ENCODE measurements at regions not wholly inside any gene's neighbourhood (a gene's known extent, or its start where the extent isn't known, plus 50 kb on each side); places are given as distances from the start of the nearest gene placed in this dataset.

DNA sequence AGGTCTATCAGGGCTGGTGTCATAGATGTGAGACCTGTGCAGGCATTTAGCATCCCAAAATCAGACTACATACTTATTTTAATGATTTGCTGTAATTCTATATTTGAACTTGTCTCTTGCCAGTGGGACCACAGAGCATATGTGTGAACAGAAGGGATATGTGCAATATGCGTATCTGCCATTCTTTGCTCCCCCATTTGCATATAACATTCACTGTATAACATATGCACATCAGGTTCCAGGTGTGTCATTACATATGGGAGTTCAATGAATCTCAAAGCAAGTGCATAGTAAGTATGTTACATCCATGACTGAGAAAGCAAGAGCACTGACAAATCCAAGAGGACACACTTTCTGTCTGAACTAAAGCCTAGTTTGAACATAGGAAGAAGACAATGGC is 1115.1 kb upstream of the CNTN5 start:
- Histone ChIP-seq H3K27ac (no peak overlapping the region), H3F3A (ENCODE audit: low read depth) (no peaks in the 10 kb centered on the region), H3K27me3 (no peaks in the 10 kb centered on the region), H3K9ac (no peak overlapping the region), H3K4me2 (no peak overlapping the region), H3K4me3 (no peak overlapping the region), H3K4me1 (peaks cover 6% of the 10 kb centered on the region), H4K20me1 (ENCODE audit: low read depth) (no peaks in the 10 kb centered on the region), H2AFZ (replicated peaks) (no peak overlapping the region), H3K9me3 (ENCODE audit: low read depth) (no peaks in the 10 kb centered on the region), H3K79me2 (ENCODE audit: low read depth) (no peaks in the 10 kb centered on the region), H3K36me3 (no peaks in the 10 kb centered on the region)
- H3K4me1 Mint-ChIP-seq, result no peaks in the 10 kb centered on the region
- no peak overlapping the region for H3K27ac Mint-ChIP-seq
- no peak for DNase-seq (ENCODE audit: low spot score)
- TF ChIP-seq CTCF (IDR thresholded peaks at IDR 0.05), result no peak
- TF ChIP-seq EZH2 (IDR thresholded peaks at IDR 0.05), result no peak
- no peak for TF ChIP-seq EZH2phosphoT487 (IDR thresholded peaks at IDR 0.05)
- H3K36me3 Mint-ChIP-seq, result no peaks in the 10 kb centered on the region
- H3K4me3 Mint-ChIP-seq, result no peak overlapping the region
- no peaks in the 10 kb centered on the region for H3K9me3 Mint-ChIP-seq
- H3K27me3 Mint-ChIP-seq (ENCODE audit: insufficient read depth, low read depth), result no peaks in the 10 kb centered on the region

DNA sequence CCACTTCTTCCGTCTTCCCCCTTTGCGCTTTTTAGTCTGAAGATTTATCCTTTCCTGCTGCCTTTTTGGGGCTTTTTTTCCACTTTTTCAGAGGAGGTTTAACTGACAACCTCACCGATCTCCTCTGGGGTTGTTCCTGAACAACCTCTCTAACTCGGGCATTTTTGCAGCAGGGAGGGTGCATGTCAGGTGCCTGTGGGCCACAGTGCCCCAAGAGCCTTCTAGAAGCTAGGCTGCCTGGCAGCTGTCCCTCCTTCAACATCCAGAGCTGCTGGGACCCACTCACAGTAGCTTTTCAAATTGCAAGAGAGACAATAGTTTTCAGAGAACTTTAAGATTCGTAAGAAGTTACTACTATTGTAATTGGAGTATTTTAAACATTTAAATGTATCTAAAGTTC is 1112.4 kb upstream of the CNTN5 start:
- Histone ChIP-seq H4K20me1 (ENCODE audit: low read depth) (no peaks in the 10 kb centered on the region), H2AFZ (replicated peaks) (no peak overlapping the region)
- no peaks in the 10 kb centered on the region for H3K9me3 Mint-ChIP-seq

DNA sequence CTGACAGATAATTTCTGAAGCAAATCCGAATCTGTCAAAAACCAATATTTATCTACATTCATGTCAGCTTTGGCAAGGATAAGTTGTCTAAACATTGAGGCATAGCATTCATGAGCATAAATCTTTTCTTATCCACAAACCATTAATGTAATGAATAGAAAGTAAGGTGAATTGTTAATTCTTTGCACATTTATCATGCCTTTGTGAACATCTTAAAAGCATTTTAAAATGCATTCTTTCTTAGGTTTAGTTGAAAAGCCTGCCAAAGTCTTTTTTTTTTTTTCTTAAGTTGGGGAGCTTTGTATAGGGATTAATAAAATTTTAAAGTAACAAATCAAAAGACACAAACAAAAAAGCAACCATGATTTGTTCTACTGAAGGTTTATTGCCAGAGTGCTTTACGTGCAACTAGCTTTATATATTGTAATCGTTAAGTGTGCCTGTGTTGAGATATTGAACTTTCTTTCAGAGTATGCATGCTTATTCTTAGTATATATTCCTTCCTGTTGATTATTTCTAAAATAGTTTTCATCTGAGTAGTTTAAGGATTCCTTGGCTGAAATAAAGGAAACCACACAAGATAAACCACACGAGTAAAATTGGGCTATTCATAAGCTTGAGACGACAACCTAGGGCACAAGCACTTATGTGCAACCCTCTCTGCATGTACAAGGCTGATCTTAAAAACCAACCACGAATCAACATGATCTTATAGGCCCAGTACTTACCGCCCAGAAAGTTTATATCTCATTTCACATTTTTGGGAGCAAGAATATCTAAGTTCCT is 1110.9 kb upstream of the CNTN5 start:
- H3K9me3 Mint-ChIP-seq, result no peaks in the 10 kb centered on the region
- H3F3A ChIP-seq (ENCODE audit: low read depth), result no peaks in the 10 kb centered on the region
- no peaks in the 10 kb centered on the region for H3K27me3 ChIP-seq
- no peaks in the 10 kb centered on the region for H4K20me1 ChIP-seq (ENCODE audit: low read depth)
- H2AFZ ChIP-seq (replicated peaks), result no peak overlapping the region
- H3K27ac ChIP-seq, result no peak overlapping the region
- no peaks in the 10 kb centered on the region for H3K27me3 Mint-ChIP-seq (ENCODE audit: insufficient read depth, low read depth)
- no peak overlapping the region for H3K4me3 ChIP-seq
- H3K36me3 Mint-ChIP-seq, result no peaks in the 10 kb centered on the region
- no peaks in the 10 kb centered on the region for H3K79me2 ChIP-seq (ENCODE audit: low read depth)
- no peak overlapping the region for H3K4me2 ChIP-seq
- no peaks in the 10 kb centered on the region for H3K4me1 ChIP-seq
- H3K9ac ChIP-seq, result no peak overlapping the region
- no peak overlapping the region for H3K4me3 Mint-ChIP-seq
- H3K9me3 ChIP-seq (ENCODE audit: low read depth), result no peaks in the 10 kb centered on the region
- H3K4me1 Mint-ChIP-seq, result no peaks in the 10 kb centered on the region
- DNase-seq (ENCODE audit: low spot score), result no peak
- H3K27ac Mint-ChIP-seq, result no peak overlapping the region
- no peaks in the 10 kb centered on the region for H3K36me3 ChIP-seq
- no peak for TF ChIP-seq CTCF (IDR thresholded peaks at IDR 0.05)
- TF ChIP-seq EZH2 (IDR thresholded peaks at IDR 0.05), result no peak
- TF ChIP-seq EZH2phosphoT487 (IDR thresholded peaks at IDR 0.05), result no peak

More for the DNA sequence above, 1112.4 kb upstream of the CNTN5 start:
- H3K4me2 ChIP-seq, result no peak overlapping the region
- no peak overlapping the region for H3K9ac ChIP-seq
- Mint-ChIP-seq H3K27me3 (ENCODE audit: insufficient read depth, low read depth) (no peaks in the 10 kb centered on the region), H3K36me3 (no peaks in the 10 kb centered on the region), H3K27ac (no peak overlapping the region), H3K4me3 (no peak overlapping the region), H3K4me1 (no peaks in the 10 kb centered on the region)
- no peak overlapping the region for H3K4me3 ChIP-seq
- H3K27ac ChIP-seq, result no peak overlapping the region
- TF ChIP-seq EZH2phosphoT487 (IDR thresholded peaks at IDR 0.05) (no peak), EZH2 (IDR thresholded peaks at IDR 0.05) (no peak), CTCF (IDR thresholded peaks at IDR 0.05) (no peak)
- no peaks in the 10 kb centered on the region for H3K79me2 ChIP-seq (ENCODE audit: low read depth)
- no peak for DNase-seq (ENCODE audit: low spot score)
- no peaks in the 10 kb centered on the region for H3K27me3 ChIP-seq
- no peaks in the 10 kb centered on the region for H3K36me3 ChIP-seq
- no peaks in the 10 kb centered on the region for H3K4me1 ChIP-seq
- H3K9me3 ChIP-seq (ENCODE audit: low read depth), result no peaks in the 10 kb centered on the region
- H3F3A ChIP-seq (ENCODE audit: low read depth), result no peaks in the 10 kb centered on the region
